HEK293 (cell line): ENCODE measurements at regions not wholly inside any gene's neighbourhood (a gene's known extent, or its start where the extent isn't known, plus 50 kb on each side); places are given as distances from the start of the nearest gene placed in this dataset.

Experiments used
- YY1 ChIP-seq: fragments of 450-650 bp; formaldehyde crosslinking; IDR thresholded peaks from 2 replicates; pipeline ENCODE4 v1.5.1; 2018; ENCODE audit warnings: missing biosample characterization, missing genetic modification characterization
- ZFP37 ChIP-seq: fragments of 450-650 bp; formaldehyde crosslinking; IDR thresholded peaks from 2 replicates; pipeline ENCODE4 v1.5.1; 2016; ENCODE audit warnings: missing biosample characterization, missing genetic modification characterization
- ZNF560 ChIP-seq: fragments of 450-650 bp; formaldehyde crosslinking; IDR thresholded peaks from 2 replicates; pipeline ENCODE4 v1.5.1; 2017; ENCODE audit warnings: missing biosample characterization, missing genetic modification characterization, borderline replicate concordance
- ZNF776 ChIP-seq: fragments of 450-650 bp; formaldehyde crosslinking; IDR thresholded peaks from 2 replicates; pipeline ENCODE4 v1.5.0; 2017; ENCODE audit warnings: missing biosample characterization, missing genetic modification characterization, borderline replicate concordance

- TF ChIP-seq ZFP37 (tag by site-specific recombination), result no peak
- TF ChIP-seq ZNF560, result no peak
- no peak for TF ChIP-seq ZNF776 (tag by site-specific recombination)
- TF ChIP-seq YY1 (tag by site-specific recombination), result no peak
These were observed 130.4 kb upstream of the PAK3 start for GRCh38 chrX:110965409-110966090.
